HG03342 (cell line): ENCODE measurements at regions not wholly inside any gene's neighbourhood (a gene's known extent, or its start where the extent isn't known, plus 50 kb on each side); places are given as distances from the start of the nearest gene placed in this dataset.

Source experiments
- ATAC-seq: cut with Tn5 transposase; IDR thresholded peaks from one replicate; pipeline ENCODE4 v1.9.1; 2021; ENCODE audit warnings: mild to moderate bottlenecking, moderate library complexity; ENCODE audit not compliant: unreplicated experiment

- ATAC-seq = no peak
Observed at GRCh38 chr17:51486091-51486490, 225.7 kb downstream of the UTP18 start.

GRCh38 chr17:51486885-51487520 is 226.7 kb downstream of the UTP18 start:
- no peak for ATAC-seq

- ATAC-seq = no peak
Observed at GRCh38 chr17:51487947-51488346, 227.6 kb downstream of the UTP18 start.

- no peak for ATAC-seq
Observed at GRCh38 chr17:51491416-51491815, 231.1 kb downstream of the UTP18 start.

DNA sequence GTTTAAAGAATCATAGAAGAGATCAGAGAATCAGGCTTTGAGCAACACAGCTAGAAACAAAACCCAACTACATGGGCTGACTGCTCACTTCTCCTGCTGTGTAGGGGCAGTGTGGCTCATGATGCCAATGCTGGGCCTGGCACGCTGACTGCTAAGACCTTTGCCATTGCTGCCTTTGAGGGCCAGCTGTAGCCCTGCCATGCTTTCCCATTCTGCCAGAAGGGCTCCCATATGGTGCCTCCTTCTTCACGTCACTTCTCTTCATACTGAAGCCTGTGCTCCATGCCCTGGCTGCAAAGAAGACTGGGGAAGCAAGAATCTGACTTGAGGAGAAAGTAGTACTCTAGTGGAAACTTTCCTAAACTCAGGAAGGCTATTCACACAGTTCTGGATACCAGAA is 232.9 kb downstream of the UTP18 start:
- ATAC-seq = no peak

- ATAC-seq = no peak
Observed at GRCh38 chr17:51496378-51496777, 236.0 kb downstream of the UTP18 start.

- no peak for ATAC-seq
Observed at GRCh38 chr17:51499897-51500296, 239.6 kb downstream of the UTP18 start.

- no peak for ATAC-seq
Observed at GRCh38 chr17:51500454-51500853, 240.1 kb downstream of the UTP18 start.

- ATAC-seq = no peak
Observed at GRCh38 chr17:51505450-51505849, 245.1 kb downstream of the UTP18 start.

- ATAC-seq = no peak
Observed at GRCh38 chr17:51507444-51507843, 247.1 kb downstream of the UTP18 start.

- no peak for ATAC-seq
Observed at GRCh38 chr17:51508048-51508447, 247.7 kb downstream of the UTP18 start.

DNA sequence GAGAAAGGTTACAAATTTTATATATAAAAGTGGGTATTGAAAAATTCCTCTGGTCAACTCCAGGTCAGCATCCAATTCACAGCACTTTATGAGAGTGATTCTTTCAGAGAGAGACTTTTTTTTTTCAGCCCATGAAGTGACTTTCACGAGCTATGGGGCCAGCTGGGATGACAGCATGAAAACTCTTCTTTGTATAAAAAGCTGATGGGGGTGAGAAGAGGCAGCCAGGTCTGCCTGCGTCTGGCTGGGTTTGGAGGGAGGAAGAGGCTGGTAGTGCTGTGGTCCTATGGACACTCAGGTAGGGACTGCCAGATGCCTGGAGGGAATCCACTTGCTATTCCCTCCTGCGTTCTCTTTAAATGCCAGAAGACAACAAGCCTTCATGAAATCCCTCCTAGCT is 250.6 kb downstream of the UTP18 start:
- ATAC-seq = no peak

DNA sequence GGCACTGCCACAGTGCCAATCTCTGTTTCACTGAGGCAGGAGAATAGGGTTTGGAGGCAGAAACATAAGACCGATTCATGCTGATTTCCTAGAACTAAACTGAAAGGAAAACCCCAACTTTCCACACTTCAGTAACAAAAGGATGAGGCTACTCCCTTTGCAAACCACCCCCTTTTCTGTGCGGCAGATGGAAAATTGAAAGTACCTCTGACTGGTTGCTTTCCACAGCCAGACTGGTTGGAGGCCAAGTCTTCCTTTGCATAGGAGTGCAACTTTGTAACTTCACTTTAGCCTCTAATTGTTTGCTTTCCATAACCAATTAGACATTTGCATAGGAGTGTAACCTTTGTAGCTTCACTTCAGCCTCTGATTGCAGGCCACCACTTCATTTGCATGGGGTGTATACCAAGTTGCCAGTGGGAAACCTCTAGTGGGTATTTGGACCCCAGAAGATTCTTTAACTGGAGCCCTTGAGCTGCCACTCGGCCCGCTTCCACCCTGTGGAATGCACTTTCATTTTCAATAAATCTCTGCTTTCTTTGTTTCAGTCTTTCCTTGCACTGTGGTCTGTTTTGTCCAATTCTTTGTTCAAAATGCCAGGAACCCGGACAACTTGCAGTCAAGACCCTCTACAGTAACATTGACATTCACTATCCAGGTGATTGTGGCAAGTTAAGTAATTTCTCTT is 252.0 kb downstream of the UTP18 start:
- no peak for ATAC-seq

GRCh38 chr17:51516924-51517323 is 256.6 kb downstream of the UTP18 start:
- no peak for ATAC-seq

DNA sequence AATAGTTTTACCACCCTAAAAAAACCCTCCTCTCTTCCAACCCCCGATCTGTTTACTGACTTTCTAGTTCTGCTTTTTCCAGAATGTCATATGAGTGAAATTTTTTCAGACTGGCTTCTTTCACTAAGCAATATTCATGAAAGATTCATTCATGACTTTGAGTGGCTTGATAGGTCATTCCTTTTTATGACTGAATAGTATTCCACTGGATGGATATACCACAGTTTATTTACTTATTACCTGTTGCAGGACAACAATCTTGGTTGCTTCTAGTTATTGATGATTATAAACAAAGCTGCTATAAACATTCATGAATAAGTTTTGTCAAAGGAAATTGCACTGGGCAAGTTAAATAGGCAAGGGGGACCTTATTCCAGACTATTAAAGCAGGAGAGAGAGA is 264.2 kb downstream of the UTP18 start:
- no peak for ATAC-seq

DNA sequence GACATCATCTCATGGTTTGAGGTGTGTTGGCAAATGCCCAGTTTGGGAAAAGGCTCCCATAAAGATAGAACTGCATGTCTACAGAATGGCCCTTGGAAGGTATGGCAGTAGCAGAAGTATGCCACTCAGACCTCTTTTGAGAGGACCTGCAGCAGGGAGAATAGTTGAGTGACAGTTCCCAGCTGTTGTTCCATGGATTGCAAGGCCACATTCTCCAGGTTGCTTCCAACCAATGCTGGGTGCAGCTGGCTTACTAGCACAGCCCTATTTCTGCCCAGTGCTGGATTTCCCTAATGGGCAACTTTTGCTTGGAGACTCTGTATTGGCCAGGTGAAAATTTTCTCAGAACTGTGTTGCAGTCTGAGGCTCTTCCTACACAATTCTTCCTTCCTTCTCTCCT is 266.2 kb downstream of the UTP18 start:
- ATAC-seq = no peak

- ATAC-seq = no peak
Observed at GRCh38 chr17:51527225-51527982, 267.1 kb downstream of the UTP18 start.

DNA sequence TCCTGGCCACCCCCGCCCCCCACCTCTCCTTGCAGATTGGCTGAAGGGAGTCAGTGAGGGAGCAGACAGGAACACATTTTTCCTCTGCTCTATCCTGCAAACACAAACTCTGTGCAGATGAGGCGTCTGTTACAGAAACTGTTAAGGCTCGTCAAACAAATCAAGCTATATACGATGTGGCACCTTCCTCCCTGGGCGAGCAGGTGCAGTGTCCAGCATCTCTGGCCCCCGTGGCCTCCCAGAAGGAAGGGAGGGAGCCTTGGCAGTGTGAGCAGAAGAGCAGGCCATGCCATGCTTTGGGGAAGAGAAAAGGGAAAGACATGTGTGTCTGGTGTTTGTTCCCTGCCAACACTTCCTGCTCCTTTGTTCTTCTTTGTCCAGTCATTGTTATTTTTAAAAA is 267.8 kb downstream of the UTP18 start:
- ATAC-seq = no peak

DNA sequence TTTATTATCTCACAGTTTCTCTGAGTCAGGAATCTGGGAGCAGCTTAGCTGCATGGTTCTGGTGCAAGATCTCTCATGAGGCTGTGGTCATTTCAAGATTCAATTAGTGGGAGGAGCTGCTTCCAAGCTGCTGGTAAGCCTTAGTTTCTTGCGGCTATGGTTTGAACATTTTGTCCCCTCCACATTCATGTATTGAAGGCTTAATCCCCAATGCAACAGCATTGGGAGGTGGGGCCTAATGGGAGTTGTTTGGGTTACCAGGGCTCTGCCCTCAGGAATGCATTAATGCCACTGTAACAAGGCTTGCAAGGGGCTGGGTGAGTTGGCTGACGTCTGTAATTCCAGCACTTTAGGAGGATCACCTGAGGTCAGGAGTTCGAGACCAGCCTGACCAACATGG is 272.9 kb downstream of the UTP18 start:
- ATAC-seq = no peak

DNA sequence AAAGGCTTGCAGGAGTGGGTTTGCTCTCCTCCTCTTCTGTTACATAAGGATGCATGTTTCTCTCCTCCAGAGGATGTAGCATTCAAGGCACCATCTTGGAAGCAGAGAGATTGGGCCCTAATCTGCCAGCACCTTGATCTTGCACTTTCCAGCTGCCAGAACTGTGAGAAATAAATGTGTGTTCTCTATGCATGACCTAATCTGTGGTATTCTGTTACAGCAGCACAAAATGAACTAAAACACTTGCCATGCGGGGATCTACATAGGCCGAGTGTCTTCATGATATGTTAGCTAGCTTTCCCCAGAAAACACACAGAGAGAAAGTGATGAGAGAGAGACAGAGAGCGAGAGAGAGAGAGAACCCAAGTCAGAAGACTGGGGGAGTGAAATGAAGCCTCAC is 273.5 kb downstream of the UTP18 start:
- no peak for ATAC-seq

- ATAC-seq = no peak
Observed at GRCh38 chr17:51536627-51537026, 276.3 kb downstream of the UTP18 start.

DNA sequence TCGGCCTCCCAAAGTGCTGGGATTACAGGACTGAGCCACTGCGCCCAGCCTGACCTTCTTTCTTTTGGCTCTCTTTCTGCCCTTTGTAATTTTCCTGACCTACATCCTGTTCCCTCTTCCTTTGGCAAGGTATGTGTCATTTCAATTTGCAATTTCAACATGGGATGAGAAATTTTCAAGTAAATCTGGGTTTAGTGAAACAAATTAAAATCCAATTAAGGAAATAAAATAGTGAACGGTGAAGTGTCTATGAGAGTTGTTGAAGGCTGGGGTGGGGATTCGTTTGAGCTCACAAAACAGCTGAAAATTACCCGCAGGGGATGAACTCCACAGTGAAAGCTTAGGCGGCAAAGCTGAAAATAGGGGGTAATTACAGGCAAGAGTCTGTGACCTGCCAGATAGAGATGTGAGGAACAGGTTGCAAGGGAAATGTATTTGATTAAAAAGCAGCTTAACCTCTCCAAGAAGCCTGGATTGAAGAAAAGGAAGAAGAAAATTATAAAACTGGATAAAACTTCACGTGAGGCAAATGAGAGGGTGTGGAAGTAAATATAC is 277.7 kb downstream of the UTP18 start:
- ATAC-seq = no peak
